GM13976 (cell line): ENCODE measurements at regions not wholly inside any gene's neighbourhood (a gene's known extent, or its start where the extent isn't known, plus 50 kb on each side); places are given as distances from the start of the nearest gene placed in this dataset.

Experiments
- DNase-seq: peaks from one replicate; pipeline ENCODE4 v3.0.0; 2012; ENCODE audit warnings: low spot score
- in situ Hi-C: fragments of 300-500 bp; cut with MboI; formaldehyde crosslinking; loops from one replicate; pipeline ENCODE4 v1.12.0; 2022; ENCODE audit warnings: low sequenced_read_pairs, mixed read lengths, inconsistent platforms; ENCODE audit not compliant: unreplicated experiment
- TF ChIP-seq, protein P1 (sequence below): IDR thresholded peaks from 2 replicates; pipeline ENCODE4 v1.5.1; 2012; ENCODE audit warnings: borderline replicate concordance, mild to moderate bottlenecking; ENCODE audit not compliant: insufficient read depth; ENCODE audit errors: extremely low read depth, missing control alignments, control extremely low read depth

- no peak for DNase-seq
- in situ Hi-C loops, result no loop called here
- TF ChIP-seq, protein P1, sequence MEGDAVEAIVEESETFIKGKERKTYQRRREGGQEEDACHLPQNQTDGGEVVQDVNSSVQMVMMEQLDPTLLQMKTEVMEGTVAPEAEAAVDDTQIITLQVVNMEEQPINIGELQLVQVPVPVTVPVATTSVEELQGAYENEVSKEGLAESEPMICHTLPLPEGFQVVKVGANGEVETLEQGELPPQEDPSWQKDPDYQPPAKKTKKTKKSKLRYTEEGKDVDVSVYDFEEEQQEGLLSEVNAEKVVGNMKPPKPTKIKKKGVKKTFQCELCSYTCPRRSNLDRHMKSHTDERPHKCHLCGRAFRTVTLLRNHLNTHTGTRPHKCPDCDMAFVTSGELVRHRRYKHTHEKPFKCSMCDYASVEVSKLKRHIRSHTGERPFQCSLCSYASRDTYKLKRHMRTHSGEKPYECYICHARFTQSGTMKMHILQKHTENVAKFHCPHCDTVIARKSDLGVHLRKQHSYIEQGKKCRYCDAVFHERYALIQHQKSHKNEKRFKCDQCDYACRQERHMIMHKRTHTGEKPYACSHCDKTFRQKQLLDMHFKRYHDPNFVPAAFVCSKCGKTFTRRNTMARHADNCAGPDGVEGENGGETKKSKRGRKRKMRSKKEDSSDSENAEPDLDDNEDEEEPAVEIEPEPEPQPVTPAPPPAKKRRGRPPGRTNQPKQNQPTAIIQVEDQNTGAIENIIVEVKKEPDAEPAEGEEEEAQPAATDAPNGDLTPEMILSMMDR, result no peak
Observed at GRCh38 chr5:60509519-60509918, 190.4 kb downstream of the DEPDC1B start.

DNA sequence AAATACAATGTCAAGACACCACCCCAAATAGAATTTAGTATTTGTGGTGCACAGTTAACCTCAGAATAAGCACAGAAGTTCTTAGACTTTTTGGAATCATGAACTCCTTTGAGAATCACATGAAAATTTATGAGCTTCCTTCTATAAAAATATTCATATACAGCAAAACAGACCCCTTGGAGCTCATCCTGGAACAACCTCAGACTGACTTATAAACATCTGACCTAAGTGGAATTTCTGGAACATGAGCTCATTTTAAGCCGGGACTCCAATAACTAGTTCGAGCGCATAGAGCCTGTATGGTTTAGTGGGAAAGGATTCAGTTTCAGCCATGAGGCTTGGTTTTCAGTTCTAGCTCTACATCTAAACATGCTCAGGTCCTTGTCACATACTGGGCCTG, 192.3 kb downstream of the DEPDC1B start:
- in situ Hi-C loops, result no loop called here
- TF ChIP-seq, protein P1, result no peak
- no peak for DNase-seq

DNA sequence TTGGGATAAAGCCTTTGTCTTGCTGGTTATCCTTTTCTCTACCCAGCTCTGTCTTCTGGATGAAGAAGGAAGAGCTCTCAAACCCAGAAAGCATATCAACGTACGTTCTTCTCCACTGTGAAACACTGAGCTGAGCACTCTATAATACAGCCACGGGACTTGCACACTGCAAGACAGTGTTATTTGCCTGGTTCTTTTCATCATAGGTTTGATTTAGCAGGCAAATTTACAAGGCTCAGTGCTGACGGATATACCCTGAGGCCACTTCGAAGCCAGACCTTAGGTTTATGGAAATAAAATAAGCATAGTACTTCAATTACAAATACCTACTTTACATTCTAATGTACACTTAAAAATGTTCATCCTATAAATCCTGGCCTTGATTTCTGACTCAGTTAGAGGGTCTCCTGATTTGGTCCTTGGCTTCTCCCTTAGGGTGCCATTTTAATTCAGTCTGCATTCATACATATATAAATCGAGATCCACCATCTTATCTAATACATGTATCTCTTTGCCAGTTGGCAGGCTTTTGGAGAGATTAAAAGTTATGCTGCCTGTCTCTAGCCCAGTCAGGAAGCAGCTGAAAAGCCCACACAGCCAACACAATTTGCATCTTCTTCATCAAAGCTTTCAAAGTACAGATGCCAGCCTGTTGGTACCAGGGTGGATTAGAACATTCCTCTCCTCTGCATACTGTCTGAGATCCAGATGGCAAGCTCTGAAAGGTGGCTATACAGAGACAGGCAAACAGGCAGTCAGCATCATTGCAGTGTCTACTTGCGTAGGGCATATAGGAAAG, 194.4 kb downstream of the DEPDC1B start:
- TF ChIP-seq, protein P1, result no peak
- in situ Hi-C loops, result no loop called here
- DNase-seq, result no peak

DNA sequence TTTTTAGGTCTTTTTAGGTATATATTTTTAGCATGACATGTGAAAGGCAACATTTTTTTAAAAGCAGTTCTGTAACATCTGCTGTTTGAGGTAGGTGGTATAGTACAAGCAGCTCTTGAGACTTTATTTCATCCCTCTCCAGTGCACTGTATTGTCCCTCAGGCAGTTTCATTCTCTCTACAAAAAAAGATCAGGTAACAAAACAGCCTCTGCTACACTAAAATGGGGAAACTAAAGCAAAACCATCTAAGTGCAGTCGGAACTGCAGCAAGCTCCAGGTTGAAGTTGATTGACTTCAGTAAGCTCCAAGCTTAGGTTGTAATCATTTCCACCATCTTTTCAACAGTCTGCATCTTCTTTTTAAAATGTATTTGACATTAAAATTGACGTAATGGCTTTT, 195.6 kb downstream of the DEPDC1B start:
- DNase-seq, result no peak
- in situ Hi-C loops, result no loop called here
- TF ChIP-seq, protein P1, result no peak

- no peak for DNase-seq
- TF ChIP-seq, protein P1, result no peak
- in situ Hi-C loops, result no loop called here
Observed at GRCh38 chr5:60503771-60504170, 196.2 kb downstream of the DEPDC1B start.

GRCh38 chr5:60497706-60498500, 202.1 kb downstream of the DEPDC1B start:
- TF ChIP-seq, protein P1, result no peak
- in situ Hi-C loops, result no loop called here
- no peak for DNase-seq
